Activated gamma-delta T cell treated with Interleukin-2 at 50 U/mL for 16 hours (primary cell): ENCODE measurements at regions not wholly inside any gene's neighbourhood (a gene's known extent, or its start where the extent isn't known, plus 50 kb on each side); places are given as distances from the start of the nearest gene placed in this dataset.

ENCODE experiments used
- DNase-seq: peaks from one replicate; pipeline ENCODE4 v3.0.0-alpha.2; 2020

DNA sequence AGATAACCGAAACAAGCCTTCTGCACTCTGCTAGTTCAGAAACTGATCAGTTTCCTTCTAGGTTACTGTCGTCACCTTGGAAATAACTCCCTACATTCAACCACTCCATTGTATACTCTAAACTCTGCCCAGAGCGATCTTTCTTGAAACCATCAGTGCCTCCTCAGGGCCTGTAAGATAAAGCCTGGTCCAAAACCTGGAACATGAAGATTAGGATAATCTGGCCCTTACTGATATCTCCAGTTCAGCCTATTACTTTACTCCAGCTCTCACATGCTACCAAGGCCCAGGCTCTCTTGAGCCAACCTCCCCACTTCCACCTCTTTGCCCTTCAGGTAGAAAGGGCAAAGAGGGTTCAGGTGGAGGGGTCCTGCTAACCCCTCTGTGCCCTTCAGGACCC, 125.3 kb upstream of the RXFP2 start:
- no peak for DNase-seq

- DNase-seq, result no peak
Observed at GRCh38 chr13:31614704-31615103, 124.6 kb upstream of the RXFP2 start.

- no peak for DNase-seq
Observed at GRCh38 chr13:31625115-31625514, 114.2 kb upstream of the RXFP2 start.

DNA sequence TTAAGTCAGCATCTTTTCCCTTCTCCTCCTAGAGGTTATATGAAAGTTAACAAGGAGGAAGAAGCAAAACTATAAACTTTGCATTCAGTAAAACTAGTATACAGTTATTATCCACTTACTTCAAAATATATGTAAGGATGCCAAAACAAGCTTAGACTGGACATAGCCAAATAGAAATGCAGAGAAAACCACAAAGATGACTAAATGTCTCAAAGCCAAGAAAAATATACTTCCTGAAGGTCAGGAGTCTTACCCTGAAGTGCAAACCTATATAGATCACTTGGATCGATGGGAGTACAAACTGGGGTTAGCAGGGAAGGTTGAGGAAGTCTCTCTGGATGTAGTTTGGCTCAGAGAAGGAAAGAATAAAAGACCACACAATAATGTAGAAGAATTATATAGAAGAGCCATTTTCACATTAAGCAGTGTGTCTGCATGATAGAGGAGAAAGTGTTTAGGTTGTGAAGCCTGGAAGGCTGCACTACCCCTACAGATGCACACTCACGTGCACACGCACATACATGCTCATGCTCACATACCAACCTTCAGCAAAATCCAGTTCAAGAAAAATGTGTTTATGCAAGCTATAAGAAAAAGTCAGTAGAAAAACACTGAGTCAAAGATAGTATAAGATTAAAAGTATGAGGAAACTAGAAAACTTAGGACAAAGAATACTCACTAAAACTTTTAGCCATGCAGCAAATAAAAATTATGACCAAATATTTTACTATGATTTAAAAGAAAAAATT, 112.1 kb upstream of the RXFP2 start:
- no peak for DNase-seq

GRCh38 chr13:31629085-31629780, 110.1 kb upstream of the RXFP2 start:
- no peak for DNase-seq

DNA sequence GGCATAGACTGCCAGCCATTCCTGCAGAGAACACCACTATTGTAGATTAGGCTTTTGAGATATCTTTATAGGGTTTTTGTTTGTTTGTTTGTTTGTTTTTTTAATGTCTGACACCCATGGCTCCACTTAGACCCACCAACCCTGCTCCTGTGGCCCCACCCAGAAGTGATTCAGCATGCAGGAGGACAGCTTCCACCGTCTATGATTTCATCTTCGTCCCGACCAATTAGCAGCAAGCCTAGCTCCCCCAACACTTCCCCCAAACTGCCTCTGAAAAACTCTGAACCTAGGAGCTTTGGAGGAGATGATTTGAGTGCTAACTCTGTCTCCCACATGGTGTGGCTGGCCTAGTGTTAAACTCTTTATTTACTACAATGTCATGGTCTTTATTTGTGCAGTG, 108.3 kb upstream of the RXFP2 start:
- no peak for DNase-seq

- no peak for DNase-seq
Observed at GRCh38 chr13:31631746-31632145, 107.6 kb upstream of the RXFP2 start.

- DNase-seq, result no peak
Observed at GRCh38 chr13:31638577-31638976, 100.7 kb upstream of the RXFP2 start.

DNA sequence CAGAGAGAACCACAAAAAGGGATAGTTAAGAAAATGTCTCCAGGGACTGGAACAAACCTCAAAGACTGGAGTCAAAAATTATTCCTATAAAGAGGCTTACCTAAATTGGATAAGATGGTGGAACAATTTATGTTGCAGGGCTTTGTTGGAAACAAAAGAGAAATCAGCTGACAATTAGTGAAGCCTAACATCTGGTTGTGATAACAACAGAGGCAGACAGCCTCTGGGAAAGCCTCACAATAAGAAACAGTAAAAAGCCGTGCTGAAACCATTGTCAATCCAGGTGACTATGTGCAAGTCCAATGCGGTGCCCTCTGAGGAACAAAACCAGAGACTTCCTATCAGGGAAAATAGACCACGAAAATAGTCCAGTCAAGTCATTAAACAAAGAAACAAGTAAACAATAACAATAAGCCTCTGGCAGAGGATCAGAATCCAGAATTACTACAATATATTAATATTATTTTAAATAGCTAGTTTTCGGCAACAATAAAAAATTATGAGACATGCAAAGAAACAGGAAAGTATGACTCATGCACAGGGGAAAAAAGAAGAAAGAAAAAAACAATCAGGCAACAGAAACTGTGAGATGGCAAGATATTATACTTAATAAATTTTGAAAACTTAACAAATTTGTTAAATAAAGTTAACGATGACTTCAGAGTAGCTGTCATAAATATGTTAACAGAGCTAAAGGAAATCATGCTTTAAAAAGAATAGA, 99.7 kb upstream of the RXFP2 start:
- DNase-seq, result no peak

- no peak for DNase-seq
Observed at GRCh38 chr13:31649766-31650165, 89.6 kb upstream of the RXFP2 start.

DNA sequence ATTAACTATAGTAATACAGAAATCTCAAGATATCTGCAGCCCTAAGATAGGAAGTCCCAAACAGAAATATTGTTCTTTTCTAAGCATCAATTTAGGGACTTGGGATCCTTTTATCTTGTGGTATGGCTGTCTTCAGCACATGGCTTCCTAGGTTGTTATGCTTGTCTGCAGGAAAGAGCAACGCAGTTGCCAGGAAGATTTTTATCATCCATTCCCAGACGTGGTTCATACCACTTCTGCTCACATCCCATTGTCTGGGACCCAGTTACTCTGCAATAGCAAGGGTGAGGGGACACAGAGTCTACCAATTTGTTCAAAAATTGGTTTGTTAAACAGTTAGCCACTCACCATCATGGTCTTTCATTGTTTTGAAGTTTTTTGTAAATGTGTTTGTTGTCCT, 85.6 kb upstream of the RXFP2 start:
- no peak for DNase-seq

DNA sequence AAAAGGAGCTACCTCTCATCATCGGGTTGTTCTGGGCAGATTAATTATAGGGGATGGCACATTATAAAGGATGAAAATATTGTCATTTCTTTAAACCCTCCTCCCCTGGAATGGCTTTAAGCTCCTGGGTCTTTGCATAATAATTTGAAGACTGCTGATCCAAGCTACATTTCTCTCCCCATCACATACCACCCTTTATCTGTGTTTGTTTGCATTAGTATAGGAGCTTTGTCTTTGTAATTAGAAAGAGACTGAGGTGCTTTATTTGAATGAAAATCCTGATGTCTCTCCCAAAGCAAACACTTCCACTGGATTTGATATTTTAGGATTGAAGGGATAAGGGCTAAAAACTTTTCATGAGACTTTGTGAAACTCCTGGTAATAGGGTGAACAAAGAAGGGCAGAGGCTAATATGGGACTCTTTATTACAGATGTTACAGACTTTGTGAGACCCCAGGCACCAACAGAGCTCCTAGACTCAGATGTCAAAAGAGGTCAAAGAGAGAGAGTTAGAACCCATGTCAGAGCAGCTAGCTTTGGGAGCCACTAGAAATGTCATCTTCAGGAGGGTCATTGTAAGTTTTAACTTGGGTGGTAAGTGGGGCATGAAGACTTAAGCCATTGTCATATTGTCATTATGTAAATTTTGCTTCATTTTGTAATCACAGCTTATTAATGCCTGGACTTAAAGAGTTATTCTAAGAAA, 75.3 kb upstream of the RXFP2 start:
- DNase-seq, result no peak

DNA sequence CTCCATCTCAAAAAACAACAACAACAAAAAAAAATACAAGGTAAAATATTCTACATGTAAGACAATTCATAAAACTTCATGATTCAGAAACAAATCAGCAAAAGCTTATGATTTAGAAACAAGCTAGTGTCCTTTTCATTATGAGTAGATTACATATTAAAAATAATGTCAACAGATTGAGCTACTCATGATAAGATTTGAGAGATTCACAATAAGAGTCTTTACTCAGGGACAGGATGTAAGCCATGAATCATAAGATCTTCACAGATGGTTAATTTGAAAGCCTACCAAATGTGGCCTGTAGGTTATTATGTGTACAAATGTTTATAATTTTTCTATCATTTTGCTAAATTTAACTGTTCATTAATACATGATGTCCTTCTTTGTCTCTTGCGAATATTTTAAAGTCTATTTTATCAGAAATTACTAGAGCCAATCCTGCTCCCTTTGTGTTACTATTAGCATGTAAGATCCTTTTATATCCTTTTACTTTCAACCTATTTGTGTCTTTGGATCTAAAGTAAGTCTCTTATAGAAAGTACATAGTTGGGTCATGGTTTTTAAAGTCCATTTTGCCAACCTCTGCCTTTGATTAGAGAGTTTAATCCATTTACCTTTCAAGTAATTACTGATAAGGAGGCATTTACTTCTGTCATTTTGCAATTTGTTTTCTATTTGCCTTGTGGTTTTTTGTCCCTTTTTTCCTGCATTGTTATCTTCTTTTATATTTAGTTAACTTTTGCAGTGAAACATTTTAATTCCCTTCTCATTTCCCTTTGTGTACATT, 68.3 kb upstream of the RXFP2 start:
- DNase-seq, result no peak

DNA sequence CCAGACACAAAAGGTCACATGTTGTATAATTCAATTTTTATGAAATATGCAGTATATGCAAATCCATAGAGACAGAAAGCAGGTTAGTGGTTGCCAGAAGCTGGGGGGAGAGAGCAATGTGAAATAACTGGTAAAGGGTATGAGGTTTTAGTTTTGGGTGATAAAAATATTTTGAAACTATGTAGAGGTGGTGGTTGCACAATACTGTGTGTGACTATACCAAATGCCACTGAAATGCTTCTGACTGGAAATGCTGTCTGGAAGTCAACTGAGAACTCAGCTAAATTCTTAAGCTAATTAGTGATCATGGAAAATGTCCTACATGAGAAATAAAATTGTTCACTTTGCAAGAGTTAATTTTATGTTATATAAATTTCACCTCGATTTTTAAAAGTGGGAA, 65.3 kb upstream of the RXFP2 start:
- no peak for DNase-seq

DNA sequence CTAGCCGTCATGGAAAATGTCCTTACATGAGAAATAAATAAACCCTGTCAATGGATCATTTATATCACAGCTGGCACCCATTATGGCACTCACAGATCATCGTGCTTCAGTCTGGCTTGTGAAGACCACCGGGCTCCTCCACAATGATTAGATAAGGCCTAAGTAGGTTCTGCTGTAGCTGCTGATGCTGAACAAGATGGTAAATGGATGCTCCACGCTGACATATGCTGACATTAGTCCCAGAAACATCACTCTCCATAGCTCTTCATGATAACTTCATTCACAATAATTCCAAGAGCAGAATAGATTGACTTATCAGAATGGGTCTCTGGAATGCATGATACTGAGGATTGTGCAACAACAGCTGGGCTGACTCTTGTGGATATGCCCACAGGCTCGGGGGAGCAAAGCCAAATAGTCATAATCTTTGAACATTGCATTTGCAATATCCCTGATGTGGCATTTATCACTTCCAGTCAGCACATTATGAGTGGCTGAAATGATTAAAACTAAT, 63.8 kb upstream of the RXFP2 start:
- DNase-seq, result no peak

DNA sequence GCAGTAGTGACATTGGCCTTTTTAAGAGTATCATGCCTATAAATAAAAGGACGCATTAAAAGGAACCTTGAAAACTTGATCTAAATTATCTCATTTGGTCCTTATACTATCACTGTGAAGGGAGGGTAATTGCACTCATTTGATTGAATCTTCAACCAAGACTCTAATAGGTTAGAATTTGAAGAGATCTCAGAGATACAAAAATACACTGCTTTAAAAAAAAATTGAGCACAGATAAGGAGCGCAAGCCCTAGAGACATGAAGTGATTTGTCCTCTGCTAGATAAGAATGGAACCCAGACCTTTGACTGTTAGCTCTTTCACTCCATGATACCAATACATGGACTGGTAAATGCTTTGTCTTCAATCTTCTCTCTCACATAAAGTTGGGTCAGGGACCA, 58.2 kb upstream of the RXFP2 start:
- DNase-seq, result no peak

- DNase-seq, result no peak
Observed at GRCh38 chr13:31684466-31684865, 54.9 kb upstream of the RXFP2 start.

GRCh38 chr13:31686670-31687425, 52.5 kb upstream of the RXFP2 start:
- no peak for DNase-seq
